ENCODE measurements at regions not wholly inside any gene's neighbourhood (a gene's known extent, or its start where the extent isn't known, plus 50 kb on each side); places are given as distances from the start of the nearest gene placed in this dataset.

DNA sequence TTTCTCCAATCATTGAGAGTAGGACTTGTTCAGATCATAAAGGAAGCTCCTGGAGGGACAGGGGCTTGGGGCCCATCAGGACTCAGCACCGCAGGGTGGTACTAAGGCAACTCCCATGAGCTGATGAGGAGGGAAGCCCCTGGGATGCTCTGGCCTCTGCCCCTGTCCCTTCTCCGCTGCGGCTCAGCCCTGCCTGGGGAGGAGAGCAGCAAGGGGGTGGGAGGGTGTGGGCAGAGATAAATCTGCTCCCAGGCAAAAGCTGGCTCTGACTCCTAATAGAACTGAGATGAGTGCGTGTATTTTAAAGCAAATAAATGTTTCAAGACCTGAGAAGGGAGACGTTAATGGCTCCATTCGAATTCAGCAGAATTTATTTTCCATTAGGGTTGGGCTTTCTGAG lies 52.0 kb upstream of the CHST11 start:
- TF ChIP-seq, protein P1, sequence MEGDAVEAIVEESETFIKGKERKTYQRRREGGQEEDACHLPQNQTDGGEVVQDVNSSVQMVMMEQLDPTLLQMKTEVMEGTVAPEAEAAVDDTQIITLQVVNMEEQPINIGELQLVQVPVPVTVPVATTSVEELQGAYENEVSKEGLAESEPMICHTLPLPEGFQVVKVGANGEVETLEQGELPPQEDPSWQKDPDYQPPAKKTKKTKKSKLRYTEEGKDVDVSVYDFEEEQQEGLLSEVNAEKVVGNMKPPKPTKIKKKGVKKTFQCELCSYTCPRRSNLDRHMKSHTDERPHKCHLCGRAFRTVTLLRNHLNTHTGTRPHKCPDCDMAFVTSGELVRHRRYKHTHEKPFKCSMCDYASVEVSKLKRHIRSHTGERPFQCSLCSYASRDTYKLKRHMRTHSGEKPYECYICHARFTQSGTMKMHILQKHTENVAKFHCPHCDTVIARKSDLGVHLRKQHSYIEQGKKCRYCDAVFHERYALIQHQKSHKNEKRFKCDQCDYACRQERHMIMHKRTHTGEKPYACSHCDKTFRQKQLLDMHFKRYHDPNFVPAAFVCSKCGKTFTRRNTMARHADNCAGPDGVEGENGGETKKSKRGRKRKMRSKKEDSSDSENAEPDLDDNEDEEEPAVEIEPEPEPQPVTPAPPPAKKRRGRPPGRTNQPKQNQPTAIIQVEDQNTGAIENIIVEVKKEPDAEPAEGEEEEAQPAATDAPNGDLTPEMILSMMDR (conservative IDR thresholded peaks at IDR 0.05 in 1 of 2, IDR thresholded peaks at IDR 0.05 in 1 of 2; ENCODE audit: extremely low read depth in 1 of 2, insufficient read depth in 1 of 2, low read depth in 1 of 2, low read length in 2 of 2): no peak
- TF ChIP-seq EZH2 (IDR thresholded peaks at IDR 0.05; ENCODE audit: borderline replicate concordance, low read length): no peak
